Endothelial cell of umbilical vein (primary cell): ENCODE measurements at regions not wholly inside any gene's neighbourhood (a gene's known extent, or its start where the extent isn't known, plus 50 kb on each side); places are given as distances from the start of the nearest gene placed in this dataset.

Source experiments
- EZH2 ChIP-seq: IDR thresholded peaks from 2 replicates; pipeline ENCODE4 v1.6.1; 2012; ENCODE audit warnings: borderline replicate concordance, low read depth, mild to moderate bottlenecking, moderate library complexity, low read length, inconsistent platforms; ENCODE audit not compliant: severe bottlenecking
- FOS ChIP-seq: IDR thresholded peaks from 2 replicates; pipeline ENCODE4 v1.6.1; 2011; ENCODE audit warnings: mild to moderate bottlenecking, low read length, moderate library complexity, borderline replicate concordance; ENCODE audit not compliant: insufficient read depth
- JUN ChIP-seq: IDR thresholded peaks from 2 replicates; pipeline ENCODE4 v1.6.1; 2011; ENCODE audit warnings: borderline replicate concordance, low read depth; ENCODE audit not compliant: insufficient read length, insufficient read depth
- MYC ChIP-seq: IDR thresholded peaks from one replicate; pipeline ENCODE4 v1.6.1; 2011; ENCODE audit warnings: mild to moderate bottlenecking, low read depth, low read length
- POLR2A ChIP-seq: IDR thresholded peaks from 2 replicates; pipeline ENCODE4 v1.6.1; 2012; ENCODE audit warnings: low read depth, mild to moderate bottlenecking, control low read depth, low read length
- POLR2AphosphoS5 ChIP-seq: IDR thresholded peaks from 2 replicates; pipeline ENCODE4 v1.6.1; 2012; ENCODE audit warnings: low read depth, mild to moderate bottlenecking, control low read depth, low read length, moderate library complexity; ENCODE audit not compliant: insufficient read depth
- TF ChIP-seq, protein P1 (sequence below), 2 donors: IDR thresholded peaks; 1 replicate in 1 of 2; 2 replicates in 1 of 2; pipeline ENCODE4 v1.5.1; 2011; ENCODE audit warnings: low read length in 2 of 2, mild to moderate bottlenecking in 2 of 2, moderate library complexity in 2 of 2, control low read depth in 1 of 2, inconsistent platforms in 1 of 2, low read depth in 1 of 2; ENCODE audit not compliant: insufficient read depth in 1 of 2; ENCODE audit errors: extremely low read depth in 1 of 2
- TF ChIP-seq, protein P2 (sequence below): IDR thresholded peaks from 2 replicates; pipeline ENCODE4 v1.6.1; 2011; ENCODE audit not compliant: insufficient read depth, insufficient read length

DNA sequence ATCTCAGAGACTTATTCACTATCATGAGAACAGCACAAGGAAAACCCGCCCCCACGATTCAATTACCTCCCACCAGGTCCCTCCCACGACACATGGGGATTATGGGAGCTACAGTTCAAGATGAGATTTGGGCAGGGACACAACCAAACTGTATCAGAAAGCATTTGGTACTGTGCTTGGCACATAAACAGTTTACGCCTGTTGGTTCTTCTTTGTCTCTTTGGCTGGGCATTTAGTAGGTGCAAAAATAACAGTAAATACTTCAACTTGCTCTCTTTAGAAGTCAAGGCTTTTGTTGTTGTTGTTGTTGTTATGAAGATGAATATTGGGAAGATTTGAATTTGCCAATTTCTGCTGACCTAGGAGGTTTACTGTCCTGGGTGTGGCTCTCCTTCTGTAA lies 175.4 kb upstream of the IGSF21 start:
- TF ChIP-seq, protein P1, sequence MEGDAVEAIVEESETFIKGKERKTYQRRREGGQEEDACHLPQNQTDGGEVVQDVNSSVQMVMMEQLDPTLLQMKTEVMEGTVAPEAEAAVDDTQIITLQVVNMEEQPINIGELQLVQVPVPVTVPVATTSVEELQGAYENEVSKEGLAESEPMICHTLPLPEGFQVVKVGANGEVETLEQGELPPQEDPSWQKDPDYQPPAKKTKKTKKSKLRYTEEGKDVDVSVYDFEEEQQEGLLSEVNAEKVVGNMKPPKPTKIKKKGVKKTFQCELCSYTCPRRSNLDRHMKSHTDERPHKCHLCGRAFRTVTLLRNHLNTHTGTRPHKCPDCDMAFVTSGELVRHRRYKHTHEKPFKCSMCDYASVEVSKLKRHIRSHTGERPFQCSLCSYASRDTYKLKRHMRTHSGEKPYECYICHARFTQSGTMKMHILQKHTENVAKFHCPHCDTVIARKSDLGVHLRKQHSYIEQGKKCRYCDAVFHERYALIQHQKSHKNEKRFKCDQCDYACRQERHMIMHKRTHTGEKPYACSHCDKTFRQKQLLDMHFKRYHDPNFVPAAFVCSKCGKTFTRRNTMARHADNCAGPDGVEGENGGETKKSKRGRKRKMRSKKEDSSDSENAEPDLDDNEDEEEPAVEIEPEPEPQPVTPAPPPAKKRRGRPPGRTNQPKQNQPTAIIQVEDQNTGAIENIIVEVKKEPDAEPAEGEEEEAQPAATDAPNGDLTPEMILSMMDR (IDR thresholded peaks at IDR 0.05; ENCODE audit: extremely low read depth in 1 of 2, insufficient read depth in 1 of 2, low read depth in 1 of 2, low read length in 2 of 2) = no peak
- TF ChIP-seq POLR2A (no peak), POLR2AphosphoS5 (no peak), MYC (no peak), EZH2 (no peak), JUN (no peak), FOS (no peak)
- TF ChIP-seq, protein P2, sequence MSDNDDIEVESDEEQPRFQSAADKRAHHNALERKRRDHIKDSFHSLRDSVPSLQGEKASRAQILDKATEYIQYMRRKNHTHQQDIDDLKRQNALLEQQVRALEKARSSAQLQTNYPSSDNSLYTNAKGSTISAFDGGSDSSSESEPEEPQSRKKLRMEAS = no peak
